Myocyte (in vitro differentiated cells): ENCODE measurements at regions not wholly inside any gene's neighbourhood (a gene's known extent, or its start where the extent isn't known, plus 50 kb on each side); places are given as distances from the start of the nearest gene placed in this dataset.
A peak's percentile ranks its signal among the peaks of the same experiment; 100 is the strongest.

ENCODE experiments used
- DNase-seq: peaks from one replicate; pipeline ENCODE4 v3.0.0-alpha.2; 2012; ENCODE audit warnings: low read depth

GRCh38 chr2:188201639-188202038 is 90.0 kb upstream of the GULP1 start:
- no peak for DNase-seq

- DNase-seq = no peak
These were observed 88.9 kb upstream of the GULP1 start for GRCh38 chr2:188202777-188203176.

DNA sequence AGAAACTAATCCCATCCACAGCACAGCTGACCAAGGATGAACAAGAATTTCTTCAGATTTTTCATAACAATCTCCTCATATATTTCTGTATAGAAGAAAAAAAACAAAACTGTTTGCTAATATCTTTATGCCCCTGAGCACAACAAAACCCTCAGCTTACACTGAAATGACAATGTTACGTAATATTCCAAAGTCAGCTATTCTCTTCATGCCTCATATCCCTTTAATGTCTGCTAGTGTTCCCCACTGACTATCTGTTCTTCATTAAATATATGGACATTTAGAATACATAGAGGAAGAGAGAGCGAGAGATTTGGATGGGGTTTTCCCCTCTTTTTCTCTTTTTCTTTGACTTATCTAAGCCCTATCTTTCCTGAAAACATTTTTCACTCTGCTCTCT is 87.9 kb upstream of the GULP1 start:
- DNase-seq = no peak

DNA sequence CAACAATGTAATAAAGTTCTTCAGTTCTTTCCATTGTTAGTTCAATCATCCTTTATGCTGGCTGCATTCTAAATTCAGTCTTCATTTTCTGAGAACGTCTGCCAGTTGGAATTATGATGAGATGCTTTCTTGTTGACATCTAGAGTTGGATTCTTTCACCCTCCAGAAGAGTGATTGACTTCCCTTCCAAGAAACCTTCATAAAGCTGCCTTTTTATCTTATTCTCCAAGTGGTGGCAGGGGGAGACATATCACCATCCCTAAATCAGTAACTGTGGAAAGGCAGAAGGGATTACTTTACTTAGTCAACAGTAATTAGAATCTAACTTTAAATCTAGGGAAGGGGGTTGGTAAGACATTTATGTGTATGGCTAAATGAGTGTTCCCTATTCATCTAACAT is 86.8 kb upstream of the GULP1 start:
- DNase-seq = no peak

GRCh38 chr2:188207554-188207953 is 84.1 kb upstream of the GULP1 start:
- no peak for DNase-seq

DNA sequence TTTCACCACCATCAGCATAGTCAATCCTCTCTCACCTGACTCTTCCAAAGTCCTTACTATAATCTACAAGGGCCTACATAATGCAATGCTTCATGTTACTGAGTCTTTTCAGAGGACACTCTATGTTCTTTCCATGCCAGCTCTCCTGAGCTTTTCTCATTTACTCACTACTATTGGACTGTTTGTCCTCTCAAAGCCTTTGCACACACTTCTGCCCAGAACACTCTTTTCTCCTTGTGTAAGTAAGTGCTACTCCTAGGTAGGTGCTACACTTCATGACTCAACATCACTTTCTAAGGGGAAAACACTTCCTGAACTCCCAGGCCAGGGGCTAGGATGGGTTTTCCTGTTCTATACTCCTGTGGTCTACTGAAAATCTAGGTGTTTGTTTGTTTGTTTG is 82.5 kb upstream of the GULP1 start:
- no peak for DNase-seq

- no peak for DNase-seq
These were observed 74.4 kb upstream of the GULP1 start for GRCh38 chr2:188217264-188217663.

DNA sequence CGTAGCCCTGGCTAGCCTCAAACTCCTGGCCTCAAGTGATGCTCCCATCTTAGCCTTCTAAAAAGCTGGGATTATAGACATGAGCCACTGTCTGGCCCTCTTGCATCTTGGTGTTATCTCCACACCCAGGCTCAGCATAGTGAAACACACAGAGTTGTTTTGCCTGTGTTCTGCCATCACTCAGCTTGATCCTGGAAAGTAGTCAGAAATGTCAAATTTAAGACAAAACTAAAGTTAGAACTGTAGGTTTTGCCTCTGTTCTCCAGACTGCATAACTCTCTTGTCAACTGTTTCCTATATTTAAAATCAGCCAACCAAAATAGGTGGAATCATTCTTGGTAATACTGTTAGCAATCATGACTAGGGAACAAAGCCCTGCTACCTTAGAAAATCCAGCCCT is 72.1 kb upstream of the GULP1 start:
- DNase-seq = no peak

- no peak for DNase-seq
These were observed 71.1 kb upstream of the GULP1 start for GRCh38 chr2:188220535-188220934.

GRCh38 chr2:188227713-188228112 is 64.0 kb upstream of the GULP1 start:
- DNase-seq = no peak

GRCh38 chr2:188235364-188235763 is 56.3 kb upstream of the GULP1 start:
- DNase-seq = peak; percentile 60

DNA sequence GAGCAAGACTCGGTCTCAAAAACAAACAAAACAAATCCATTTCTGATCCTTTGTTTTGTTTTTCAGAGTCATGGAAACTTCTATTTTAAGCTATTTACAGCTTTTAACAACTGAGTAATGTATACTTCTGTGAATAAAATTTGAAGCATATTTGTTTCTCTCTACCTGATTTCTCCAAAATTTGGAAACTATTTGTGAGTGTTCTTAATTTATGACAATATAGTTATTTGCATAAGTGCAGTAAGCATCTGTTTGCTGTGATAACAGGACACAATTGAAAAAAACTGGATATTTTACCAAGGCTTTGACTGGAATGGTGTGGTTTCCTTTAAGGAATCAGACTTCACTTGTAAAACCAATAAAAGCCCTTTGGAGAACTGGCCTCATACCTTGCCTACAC is 53.3 kb upstream of the GULP1 start:
- no peak for DNase-seq
